Upper lobe of left lung (tissue), 6 donors: ENCODE measurements at regions not wholly inside any gene's neighbourhood (a gene's known extent, or its start where the extent isn't known, plus 50 kb on each side); places are given as distances from the start of the nearest gene placed in this dataset.

ENCODE experiments used
- ATAC-seq, 2 donors: fragments of 200-7000 bp; cut with Tn5 transposase; one replicate each; pipeline ENCODE4 v1.9.1; 2022; ENCODE audit warnings: mild to moderate bottlenecking in 2 of 2, moderate library complexity in 2 of 2; ENCODE audit not compliant: low FRiP score in 2 of 2
- DNase-seq, 2 donors: peaks; one replicate each; pipeline ENCODE4 v3.0.0-alpha.2; 2019 to 2020
- H3K27ac ChIP-seq, 4 donors: fragments of 200-600 bp; sonication (generic); one replicate each; pipeline ENCODE4 v1.5.1; 2016 to 2019
- H3K27me3 ChIP-seq, 4 donors: fragments of 200-600 bp; sonication (generic); one replicate each; pipeline ENCODE4 v1.5.1; 2017 to 2019
- H3K36me3 ChIP-seq, 4 donors: fragments of 200-600 bp; sonication (generic); one replicate each; pipeline ENCODE4 v1.5.1; 2016 to 2019
- H3K4me1 ChIP-seq, 4 donors: fragments of 200-600 bp; sonication (generic); one replicate each; pipeline ENCODE4 v1.5.1; 2018 to 2019
- H3K4me3 ChIP-seq, 4 donors: fragments of 200-600 bp; sonication (generic); one replicate each; pipeline ENCODE4 v1.5.1; 2017 to 2019; ENCODE audit warnings: mild to moderate bottlenecking in 2 of 4, moderate library complexity in 1 of 4
- H3K9me3 ChIP-seq, 4 donors: fragments of 200-600 bp; sonication (generic); one replicate each; pipeline ENCODE4 v1.5.1; 2018 to 2019
- EP300 ChIP-seq, 4 donors: sonication (generic); formaldehyde crosslinking; IDR thresholded peaks; one replicate each; pipeline ENCODE4 v1.5.1; 2017; ENCODE audit warnings: antibody characterized with exemption in 4 of 4, control low read depth in 2 of 4
- POLR2A ChIP-seq, 4 donors: fragments of 450-650 bp; IDR thresholded peaks; one replicate each; pipeline ENCODE4 v1.5.1; 2016 to 2017; ENCODE audit warnings: antibody characterized with exemption in 4 of 4, mild to moderate bottlenecking in 2 of 4
- POLR2AphosphoS5 ChIP-seq, 2 donors: sonication (generic); formaldehyde crosslinking; IDR thresholded peaks; one replicate each; pipeline ENCODE4 v1.5.1; 2017; ENCODE audit warnings: antibody characterized with exemption in 2 of 2
- WGBS, 2 donors: methylation state at CpG; one replicate each; pipeline ENCODE4 v1.1.5; 2017 to 2018; 5-methylcytosine and 5-hydroxymethylcytosine counted together
- TF ChIP-seq, protein P1 (sequence below), 6 experiments: fragments of 450-650 bp in 4 of 6; fragments of 200-600 bp in 2 of 6; sonication (generic) in 2 of 6; IDR thresholded peaks; one replicate each; pipeline ENCODE4 v1.5.1; 2016 to 2019; ENCODE audit warnings: antibody characterized with exemption in 6 of 6
- donor health status: DM: no; HTN: no; CAD: no; lungs with moderate emphysema.
- donor health status: DM: no; HTN: yes; CAD: no; lungs with severe emphysema.

DNA sequence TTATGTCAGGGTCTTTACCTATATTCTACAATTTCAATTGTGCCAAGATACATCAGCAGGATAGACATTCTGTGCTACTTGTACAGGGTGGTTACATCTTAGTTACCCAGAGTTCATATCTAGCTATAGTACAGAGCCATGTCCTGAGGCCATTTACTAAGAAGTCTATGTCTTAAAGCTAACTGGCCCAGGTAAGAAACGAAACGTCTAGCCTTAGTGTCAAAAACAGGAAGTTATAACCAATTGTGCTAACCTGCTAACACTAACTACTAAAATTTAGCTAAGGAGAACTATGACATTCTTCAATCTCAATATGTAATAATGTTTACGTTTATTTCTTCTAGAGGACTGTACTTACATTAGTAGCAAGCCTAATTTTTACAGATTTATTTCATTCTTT lies 717.2 kb upstream of the UBE2E2 start:
- H3K9me3 ChIP-seq: no peaks in the 10 kb centered on the region
- TF ChIP-seq, protein P1, sequence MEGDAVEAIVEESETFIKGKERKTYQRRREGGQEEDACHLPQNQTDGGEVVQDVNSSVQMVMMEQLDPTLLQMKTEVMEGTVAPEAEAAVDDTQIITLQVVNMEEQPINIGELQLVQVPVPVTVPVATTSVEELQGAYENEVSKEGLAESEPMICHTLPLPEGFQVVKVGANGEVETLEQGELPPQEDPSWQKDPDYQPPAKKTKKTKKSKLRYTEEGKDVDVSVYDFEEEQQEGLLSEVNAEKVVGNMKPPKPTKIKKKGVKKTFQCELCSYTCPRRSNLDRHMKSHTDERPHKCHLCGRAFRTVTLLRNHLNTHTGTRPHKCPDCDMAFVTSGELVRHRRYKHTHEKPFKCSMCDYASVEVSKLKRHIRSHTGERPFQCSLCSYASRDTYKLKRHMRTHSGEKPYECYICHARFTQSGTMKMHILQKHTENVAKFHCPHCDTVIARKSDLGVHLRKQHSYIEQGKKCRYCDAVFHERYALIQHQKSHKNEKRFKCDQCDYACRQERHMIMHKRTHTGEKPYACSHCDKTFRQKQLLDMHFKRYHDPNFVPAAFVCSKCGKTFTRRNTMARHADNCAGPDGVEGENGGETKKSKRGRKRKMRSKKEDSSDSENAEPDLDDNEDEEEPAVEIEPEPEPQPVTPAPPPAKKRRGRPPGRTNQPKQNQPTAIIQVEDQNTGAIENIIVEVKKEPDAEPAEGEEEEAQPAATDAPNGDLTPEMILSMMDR (IDR thresholded peaks at IDR 0.05): no peak
- TF ChIP-seq POLR2A (IDR thresholded peaks at IDR 0.05) (no peak), POLR2AphosphoS5 (IDR thresholded peaks at IDR 0.05) (no peak)
- H3K27me3 ChIP-seq: no peaks in the 10 kb centered on the region
- H3K4me1 ChIP-seq: no peaks in the 10 kb centered on the region
- no peaks in the 10 kb centered on the region for H3K36me3 ChIP-seq
- H3K4me3 ChIP-seq: no peak overlapping the region
- 56 to 63% methylated on average over 3 of the region's 3 CpGs for WGBS, 2 donors
- no peak overlapping the region for H3K27ac ChIP-seq
- ATAC-seq (no peak), DNase-seq (no peak)

DNA sequence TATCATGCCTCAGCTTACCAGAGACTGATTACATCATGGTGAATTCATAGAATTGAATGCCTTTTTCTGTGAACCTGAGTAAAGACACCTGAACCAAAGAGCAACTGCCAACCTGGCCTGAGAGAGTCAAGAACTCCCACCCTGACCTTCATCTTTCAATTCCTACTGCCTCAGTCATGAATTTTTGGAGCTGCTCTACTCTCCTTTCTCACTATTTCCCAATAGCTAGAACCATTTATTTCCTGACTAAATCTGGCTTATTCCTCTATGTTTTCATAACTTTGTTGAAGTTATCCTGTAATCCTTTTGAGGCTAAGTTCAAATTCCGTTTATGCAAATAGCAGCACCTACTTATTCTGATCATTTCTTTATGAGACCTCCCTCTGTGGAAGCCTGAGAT lies 712.4 kb upstream of the UBE2E2 start:
- DNase-seq: no peak

DNA sequence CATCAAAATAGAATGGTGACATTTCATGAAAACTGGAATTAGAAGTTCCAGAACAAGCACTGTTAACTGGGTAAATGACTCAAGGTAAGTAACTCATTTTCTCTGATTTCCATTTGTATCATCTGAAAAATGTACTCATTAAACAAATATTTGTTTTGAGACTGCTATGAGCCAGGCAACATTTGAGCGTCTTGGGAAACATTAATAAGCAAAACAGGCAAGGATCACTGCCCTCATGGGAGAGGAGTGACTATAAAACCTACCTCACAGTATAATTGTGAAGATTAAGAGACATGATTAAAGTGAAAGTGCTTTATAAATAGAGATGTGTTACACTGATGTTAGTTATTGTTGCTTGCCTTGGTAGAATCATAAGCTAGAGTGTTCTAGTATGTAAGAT lies 711.8 kb upstream of the UBE2E2 start:
- no peak for DNase-seq
- H3K27me3 ChIP-seq: no peaks in the 10 kb centered on the region
- no peak overlapping the region for H3K4me3 ChIP-seq
- H3K27ac ChIP-seq: no peak overlapping the region
- 27 to 50% methylated on average over 1 of the region's 1 CpG for WGBS, 2 donors
- no peaks in the 10 kb centered on the region for H3K36me3 ChIP-seq
- TF ChIP-seq, protein P1 (IDR thresholded peaks at IDR 0.05): no peak
- TF ChIP-seq POLR2A (IDR thresholded peaks at IDR 0.05) (no peak), EP300 (IDR thresholded peaks at IDR 0.05) (no peak), POLR2AphosphoS5 (IDR thresholded peaks at IDR 0.05) (no peak)
- no peaks in the 10 kb centered on the region for H3K9me3 ChIP-seq
- no peaks in the 10 kb centered on the region for H3K4me1 ChIP-seq
- no peak for ATAC-seq

More for the DNA sequence above, 712.4 kb upstream of the UBE2E2 start:
- Histone ChIP-seq H3K4me3 (no peak overlapping the region), H3K36me3 (no peaks in the 10 kb centered on the region), H3K27me3 (no peaks in the 10 kb centered on the region), H3K27ac (no peak overlapping the region), H3K9me3 (no peaks in the 10 kb centered on the region), H3K4me1 (no peaks in the 10 kb centered on the region)
- 60 to 71% methylated on average over 1 of the region's 1 CpG for WGBS, 2 donors
- no peak for ATAC-seq
- TF ChIP-seq, protein P1 (IDR thresholded peaks at IDR 0.05): no peak
- no peak for TF ChIP-seq POLR2A (IDR thresholded peaks at IDR 0.05)
- TF ChIP-seq POLR2AphosphoS5 (IDR thresholded peaks at IDR 0.05): no peak

DNA sequence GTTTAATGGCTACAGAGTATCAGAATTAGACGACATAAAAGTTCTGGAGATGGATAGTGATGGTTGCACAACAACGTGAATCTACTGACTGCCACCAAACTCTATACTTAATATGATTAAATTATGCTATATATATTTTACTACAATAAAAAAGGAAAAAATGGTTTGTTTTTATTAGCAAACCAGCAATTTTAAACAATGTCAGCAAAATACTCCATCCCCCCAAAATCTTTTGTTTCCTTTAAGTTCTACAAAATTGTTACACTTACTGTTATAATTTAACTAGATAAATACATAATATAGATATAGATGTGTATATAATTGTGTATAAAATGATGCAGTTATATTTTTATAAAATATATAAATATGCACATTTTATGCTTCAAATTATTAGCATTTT lies 710.8 kb upstream of the UBE2E2 start:
- TF ChIP-seq, protein P1 (IDR thresholded peaks at IDR 0.05): no peak
- TF ChIP-seq POLR2AphosphoS5 (IDR thresholded peaks at IDR 0.05) (no peak), POLR2A (IDR thresholded peaks at IDR 0.05) (no peak), EP300 (IDR thresholded peaks at IDR 0.05) (no peak)
- H3K4me3 ChIP-seq: no peak overlapping the region
- no peak for DNase-seq
- 92 to 96% methylated on average over 2 of the region's 2 CpGs for WGBS, 2 donors
- no peaks in the 10 kb centered on the region for H3K4me1 ChIP-seq
- H3K27ac ChIP-seq: no peak overlapping the region
- H3K27me3 ChIP-seq: no peaks in the 10 kb centered on the region
- ATAC-seq: no peak
- no peaks in the 10 kb centered on the region for H3K36me3 ChIP-seq
- no peaks in the 10 kb centered on the region for H3K9me3 ChIP-seq

DNA sequence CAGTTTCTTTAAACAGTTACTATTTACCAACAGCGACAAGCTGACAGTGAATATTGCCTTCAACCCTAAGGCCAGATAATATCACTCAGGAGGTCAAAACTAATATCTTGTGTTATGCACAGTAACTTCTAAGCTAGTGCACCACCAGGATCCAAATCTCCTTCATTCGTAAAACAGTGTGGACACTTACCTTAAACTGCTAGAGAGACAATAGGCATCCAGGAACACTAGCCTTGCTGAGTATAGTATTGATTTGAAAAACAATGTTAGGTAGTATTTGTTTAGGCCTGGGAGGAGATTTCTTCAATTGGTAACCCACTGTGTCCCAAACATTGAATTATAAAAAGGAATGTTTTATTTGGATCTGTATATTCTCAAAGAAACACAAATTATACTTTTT lies 707.9 kb upstream of the UBE2E2 start:
- Histone ChIP-seq H3K4me3 (no peak overlapping the region), H3K27me3 (no peaks in the 10 kb centered on the region), H3K9me3 (no peaks in the 10 kb centered on the region), H3K4me1 (no peaks in the 10 kb centered on the region), H3K27ac (no peak overlapping the region), H3K36me3 (no peaks in the 10 kb centered on the region)
- no peak for TF ChIP-seq POLR2AphosphoS5 (IDR thresholded peaks at IDR 0.05)
- TF ChIP-seq EP300 (IDR thresholded peaks at IDR 0.05): no peak
- TF ChIP-seq POLR2A (IDR thresholded peaks at IDR 0.05): no peak
- TF ChIP-seq, protein P1 (IDR thresholded peaks at IDR 0.05): no peak
- DNase-seq: no peak
- 58 to 66% methylated on average over 2 of the region's 2 CpGs for WGBS, 2 donors
- ATAC-seq: no peak
